H1 (cell line): ENCODE measurements at regions not wholly inside any gene's neighbourhood (a gene's known extent, or its start where the extent isn't known, plus 50 kb on each side); places are given as distances from the start of the nearest gene placed in this dataset.

Experiments
- CTCF ChIA-PET: fragments of 300-600 bp; sonication (Branson Sonifier 250); formaldehyde crosslinking; loops from one replicate; lab custom pipeline; 2021; ENCODE audit not compliant: partially characterized antibody; lab: Charles Lee
- POLR2A ChIA-PET: fragments of 300-600 bp; sonication (Branson Sonifier 250); formaldehyde crosslinking; loops from one replicate; lab custom pipeline; 2021; ENCODE audit warnings: inconsistent platforms; ENCODE audit not compliant: partially characterized antibody; lab: Charles Lee
- DNase-seq, 2 experiments: peaks; one replicate each; pipeline versions ENCODE4 v3.0.0 to v3.0.0-alpha.2; 2010 to 2022; ENCODE audit warnings: low spot score in 2 of 2, low read depth in 1 of 2, mixed read lengths in 1 of 2
- FAIRE-seq: peaks from 2 replicates; lab custom pipeline; 2011; peaks lifted over from hg19 to GRCh38; lab: Jason Lieb, UNC
- H2AFZ ChIP-seq: 2 replicates; pipeline ENCODE4 v1.8.1; 2012; ENCODE audit warnings: low read length, inconsistent platforms
- H2AK5ac ChIP-seq: 2 replicates; pipeline ENCODE4 v1.6.1; 2013; ENCODE audit warnings: low read depth, low read length
- H2BK120ac ChIP-seq: replicated peaks from 2 replicates; pipeline ENCODE3; 2013; ENCODE audit warnings: low read depth, low read length, inconsistent platforms
- H2BK12ac ChIP-seq: 2 replicates; pipeline ENCODE4 v1.6.1; 2013; ENCODE audit warnings: low read depth, low read length
- H2BK15ac ChIP-seq: 2 replicates; pipeline ENCODE4 v1.6.1; 2013; ENCODE audit warnings: low read length
- H2BK20ac ChIP-seq: 2 replicates; pipeline ENCODE4 v1.6.1; 2013; ENCODE audit warnings: low read length
- H2BK5ac ChIP-seq: 2 replicates; pipeline ENCODE4 v1.6.1; 2013; ENCODE audit warnings: low read depth, low read length
- H3K14ac ChIP-seq: 2 replicates; pipeline ENCODE4 v1.6.1; 2013; ENCODE audit warnings: inconsistent platforms; ENCODE audit not compliant: insufficient read length
- H3K18ac ChIP-seq: 2 replicates; pipeline ENCODE4 v1.6.1; 2013; ENCODE audit warnings: low read length; ENCODE audit errors: extremely low read depth
- H3K23ac ChIP-seq: 2 replicates; pipeline ENCODE4 v1.6.1; 2013; ENCODE audit warnings: inconsistent platforms; ENCODE audit not compliant: insufficient read length
- H3K23me2 ChIP-seq: 2 replicates; pipeline ENCODE4 v1.6.1; 2013; ENCODE audit warnings: low read depth, low read length
- H3K27ac ChIP-seq: 2 replicates; pipeline ENCODE4 v1.6.1; 2011; ENCODE audit warnings: low read depth, low read length, inconsistent platforms
- H3K27me3 ChIP-seq, 4 experiments: replicated peaks in 1 of 4; 1 replicate in 1 of 4; 2 replicates in 3 of 4; pipeline versions ENCODE4 v1.6.1 to v1.8.1; 2011 to 2013; ENCODE audit warnings: low read length in 3 of 4, mild to moderate bottlenecking in 3 of 4, inconsistent platforms in 2 of 4, mixed read lengths in 2 of 4, moderate library complexity in 1 of 4; ENCODE audit not compliant: control insufficient read depth in 3 of 4, insufficient read depth in 3 of 4; ENCODE audit errors: extremely low read depth in 1 of 4
- H3K36me3 ChIP-seq, 4 experiments: 2 replicates each; pipeline versions ENCODE4 v1.6.1 to v1.8.1; 2011 to 2013; ENCODE audit warnings: mild to moderate bottlenecking in 4 of 4, low read length in 3 of 4, moderate library complexity in 2 of 4, control low read depth in 1 of 4, inconsistent platforms in 1 of 4; ENCODE audit not compliant: insufficient read depth in 4 of 4, control insufficient read depth in 2 of 4
- H3K4ac ChIP-seq: replicated peaks from 2 replicates; pipeline ENCODE3; 2013; ENCODE audit warnings: low read length, low read depth, mixed read lengths, inconsistent platforms; ENCODE audit not compliant: insufficient read length
- H3K4me1 ChIP-seq, 4 experiments: replicated peaks in 1 of 4; 1 replicate in 1 of 4; 2 replicates in 3 of 4; pipeline versions ENCODE4 v1.6.1 to v1.8.1; 2011 to 2013; ENCODE audit warnings: low read length in 3 of 4, inconsistent platforms in 2 of 4, mixed read lengths in 1 of 4; ENCODE audit not compliant: insufficient read depth in 4 of 4, control insufficient read depth in 3 of 4
- H3K4me2 ChIP-seq, 2 experiments: 2 replicates each; pipeline versions ENCODE4 v1.6.1 to v1.8.1; 2011 to 2013; ENCODE audit warnings: low read depth in 2 of 2, low read length in 2 of 2, control low read depth in 1 of 2, inconsistent platforms in 1 of 2, mild to moderate bottlenecking in 1 of 2; ENCODE audit not compliant: insufficient read depth in 1 of 2
- H3K4me3 ChIP-seq, 4 experiments: fragments of 200-600, 300-600 bp in 1 of 4; sonication (generic), shearing (Covaris generic), sonication (Bioruptor Twin) in 1 of 4; 2 replicates each; pipeline versions ENCODE4 v1.5.1 to v1.8.1; 2011 to 2016; ENCODE audit warnings: low read length in 4 of 4, low read depth in 3 of 4, control low read depth in 2 of 4, inconsistent platforms in 2 of 4, mild to moderate bottlenecking in 2 of 4, mixed read lengths in 1 of 4, moderate library complexity in 1 of 4; ENCODE audit not compliant: insufficient read depth in 2 of 4; ENCODE audit errors: extremely low read depth in 1 of 4
- H3K56ac ChIP-seq: replicated peaks from 2 replicates; pipeline ENCODE3; 2013; ENCODE audit warnings: low read depth, mild to moderate bottlenecking, mixed read lengths, low read length, inconsistent platforms; ENCODE audit not compliant: insufficient read length
- H3K79me1 ChIP-seq: 2 replicates; pipeline ENCODE4 v1.6.1; 2013; ENCODE audit warnings: low read depth, low read length, control low read depth
- H3K79me2 ChIP-seq, 2 experiments: 2 replicates each; pipeline versions ENCODE4 v1.6.1 to v1.8.1; 2012 to 2013; ENCODE audit warnings: low read length in 2 of 2, mild to moderate bottlenecking in 2 of 2, inconsistent platforms in 1 of 2; ENCODE audit not compliant: insufficient read depth in 2 of 2, control insufficient read depth in 1 of 2
- H3K9ac ChIP-seq, 4 experiments: replicated peaks in 1 of 4; 1 replicate in 1 of 4; 2 replicates in 3 of 4; pipeline versions ENCODE4 v1.6.1 to v1.8.1; 2011 to 2013; ENCODE audit warnings: low read depth in 3 of 4, low read length in 3 of 4, control low read depth in 2 of 4, mild to moderate bottlenecking in 2 of 4, moderate library complexity in 2 of 4, inconsistent platforms in 1 of 4; ENCODE audit errors: extremely low read depth in 1 of 4
- H3K9me3 ChIP-seq, 2 experiments: 2 replicates each; pipeline versions ENCODE4 v1.6.1 to v1.8.1; 2012 to 2013; ENCODE audit warnings: mild to moderate bottlenecking in 2 of 2, moderate library complexity in 2 of 2, control low read depth in 1 of 2, inconsistent platforms in 1 of 2, low read depth in 1 of 2, low read length in 1 of 2, mixed read lengths in 1 of 2; ENCODE audit not compliant: insufficient read depth in 2 of 2
- H4K20me1 ChIP-seq, 2 experiments: replicated peaks in 1 of 2; 2 replicates each; pipeline versions ENCODE3 to v1.8.1; 2011 to 2013; ENCODE audit warnings: inconsistent platforms in 2 of 2, low read length in 2 of 2, mild to moderate bottlenecking in 1 of 2; ENCODE audit not compliant: insufficient read depth in 2 of 2, control insufficient read depth in 1 of 2
- H4K5ac ChIP-seq: 2 replicates; pipeline ENCODE4 v1.6.1; 2013; ENCODE audit warnings: low read length, low read depth, mixed read lengths, inconsistent platforms; ENCODE audit not compliant: insufficient read length
- H4K8ac ChIP-seq: 2 replicates; pipeline ENCODE4 v1.8.0; 2013; ENCODE audit warnings: mild to moderate bottlenecking, moderate library complexity, low read length, inconsistent platforms; ENCODE audit not compliant: insufficient read depth; ENCODE audit errors: extremely low read depth
- H4K91ac ChIP-seq: replicated peaks from 2 replicates; pipeline ENCODE3; 2013; ENCODE audit warnings: low read length, mixed read lengths, inconsistent platforms; ENCODE audit not compliant: insufficient read length
- CTBP2 ChIP-seq: IDR thresholded peaks from 2 replicates; pipeline ENCODE4 v1.7.0; 2011; ENCODE audit warnings: borderline replicate concordance, mild to moderate bottlenecking, moderate library complexity, mixed read lengths, low read length; ENCODE audit not compliant: insufficient read depth, insufficient read length
- FOSL1 ChIP-seq: IDR thresholded peaks from 2 replicates; pipeline ENCODE4 v1.6.1; 2011; ENCODE audit warnings: mild to moderate bottlenecking, low read depth, low read length, moderate library complexity; ENCODE audit not compliant: insufficient read depth
- PHF8 ChIP-seq: fragments of 200-600 bp; sonication (generic); conservative IDR thresholded peaks from 2 replicates; pipeline ENCODE4 v1.7.1; 2012; ENCODE audit warnings: low read depth, mild to moderate bottlenecking, inconsistent platforms, low read length, moderate library complexity
- SIRT6 ChIP-seq: IDR thresholded peaks from one replicate; pipeline ENCODE4 v1.7.1; 2012; ENCODE audit warnings: low read length, inconsistent platforms
- WGBS, 2 experiments: shearing (Covaris generic) in 1 of 2; methylation state at CpG; one replicate each; pipeline versions ENCODE4 v1.1.6 to v1.1.7; 2013 to 2015; ENCODE audit warnings: low lambda C conversion rate in 2 of 2, mixed read lengths in 2 of 2, inconsistent platforms in 1 of 2, low coverage in 1 of 2, missing lambda C conversion rate in 1 of 2; ENCODE audit not compliant: insufficient replicate concordance in 2 of 2, insufficient coverage in 1 of 2, insufficient read length in 1 of 2; ENCODE audit errors: extremely low coverage in 1 of 2, missing lambda C conversion rate in 1 of 2; 5-methylcytosine and 5-hydroxymethylcytosine counted together

DNA sequence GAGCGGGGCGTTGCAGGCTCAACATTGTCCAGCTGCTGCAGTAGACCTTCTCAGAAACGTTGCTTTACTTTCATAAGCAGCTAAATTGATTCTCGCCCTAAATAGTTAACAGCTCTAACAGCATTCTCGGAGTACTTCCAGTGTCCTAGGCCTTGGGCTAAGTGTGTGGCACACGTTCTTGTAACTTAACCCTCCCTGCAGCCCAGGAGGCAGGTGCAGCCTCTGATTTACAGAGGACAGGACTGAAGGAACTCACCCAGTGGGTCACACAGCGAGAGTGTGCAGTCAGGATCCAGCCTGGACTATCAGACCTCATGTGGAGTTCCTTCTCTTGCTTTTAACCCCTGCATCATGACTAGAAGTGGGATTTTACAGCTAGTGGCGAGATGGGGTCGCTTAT lies 312.8 kb upstream of the C2CD4B start:
- Histone ChIP-seq H3K9ac (no peak overlapping the region), H3K18ac (no peak overlapping the region), H2BK20ac (no peak overlapping the region), H3K56ac (no peak overlapping the region), H2BK15ac (0 out of 2 replicates have a peak overlapping the region, but pooled peaks have one; percentile 14), H3K4ac (no peak overlapping the region), H4K5ac (no peak overlapping the region), H3K14ac (no peak overlapping the region), H3K36me3 (no peaks in the 10 kb centered on the region), H2BK5ac (no peak overlapping the region), H3K4me2 (no peak overlapping the region), H4K91ac (no peak overlapping the region), H3K4me1 (peaks cover 0 to 6% (median 0%) of the 10 kb centered on the region in 4 experiments; a peak in 3 of 7 replicates), H2AK5ac (no peak overlapping the region), H2BK120ac (no peak overlapping the region), H3K79me2 (no peaks in the 10 kb centered on the region), H4K20me1 (no peaks in the 10 kb centered on the region), H2AFZ (no peak overlapping the region), H3K27ac (no peak overlapping the region), H3K4me3 (no peak overlapping the region)
- POLR2A ChIA-PET = no interaction called here
- WGBS, 2 experiments = 87% methylated on average over 7 of the region's 9 CpGs; no CpG with 5 or more reads in 1 of the 2 experiments
- DNase-seq = no peak
- no peak for FAIRE-seq
- TF ChIP-seq FOSL1 = no peak
- no peak for TF ChIP-seq CTBP2
- TF ChIP-seq PHF8 = no peak
- TF ChIP-seq SIRT6 = no peak
- TF ChIP-seq, all 59 proteins: peak for 0
- Histone ChIP-seq H3K79me1 (no peaks in the 10 kb centered on the region; the same call in 1 of the 2 replicates), H3K23ac (no peak overlapping the region), H3K27me3 (no peaks in the 10 kb centered on the region), H4K8ac (no peak overlapping the region), H3K23me2 (no peaks in the 10 kb centered on the region), H3K9me3 (no peaks in the 10 kb centered on the region), H2BK12ac (no peak overlapping the region)
- CTCF ChIA-PET = interaction anchor here (1.5 to 3.0 kb wide), 3 partner anchors 22 to 171 kb away, joined by 3 to 10 read pairs (median 4); no protein-coding TSS in a partner anchor
